ENCODE measurements at regions not wholly inside any gene's neighbourhood (a gene's known extent, or its start where the extent isn't known, plus 50 kb on each side); places are given as distances from the start of the nearest gene placed in this dataset.
"Not testable (repeated sequence)": the region's sequence is repeated elsewhere in the genome, so short reads cannot be mapped to it uniquely, and the experiment has no call there.

DNA sequence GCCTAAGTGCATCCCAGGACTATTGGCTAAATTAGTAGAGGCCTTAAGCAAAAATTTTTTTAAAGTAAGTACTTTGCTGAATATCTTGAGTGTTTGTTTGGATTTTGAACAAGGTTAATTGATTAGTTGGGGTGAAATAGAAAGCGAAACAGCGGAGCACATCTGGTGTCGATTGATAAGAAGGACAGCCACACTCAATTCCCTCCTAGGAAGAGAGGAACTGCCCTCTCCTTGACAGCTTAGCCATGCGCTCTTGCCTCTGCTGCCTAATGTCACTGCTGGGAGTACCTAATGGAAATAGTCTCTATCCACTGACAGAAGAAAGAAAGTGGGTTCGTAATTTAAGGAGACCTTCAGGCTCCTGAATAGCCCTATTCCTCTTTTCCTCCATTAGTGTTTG, 943.6 kb downstream of the DIPK2A start:
- DNase-seq (ENCODE audit: low read depth), result no peak

DNA sequence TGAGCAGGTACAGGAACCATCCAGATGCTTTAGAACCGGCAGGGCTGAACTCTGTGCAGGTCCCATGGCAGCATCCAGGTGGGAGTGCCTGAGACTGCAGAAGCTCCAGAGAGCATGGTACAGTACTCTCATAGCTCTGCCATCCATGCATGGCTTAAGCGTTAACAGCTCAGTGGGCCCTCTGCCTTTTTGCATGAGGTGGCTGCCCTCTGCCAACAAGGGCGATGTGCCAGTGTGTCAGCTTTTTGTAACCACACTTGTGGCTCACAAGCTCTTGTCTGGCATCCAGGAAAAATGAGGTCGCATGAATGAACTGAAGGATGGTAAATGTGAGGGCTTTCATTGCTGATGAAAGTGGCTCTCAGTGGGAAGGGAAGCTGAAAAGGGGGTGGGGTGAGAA, 950.1 kb downstream of the DIPK2A start:
- no peak for DNase-seq (ENCODE audit: low read depth)

DNA sequence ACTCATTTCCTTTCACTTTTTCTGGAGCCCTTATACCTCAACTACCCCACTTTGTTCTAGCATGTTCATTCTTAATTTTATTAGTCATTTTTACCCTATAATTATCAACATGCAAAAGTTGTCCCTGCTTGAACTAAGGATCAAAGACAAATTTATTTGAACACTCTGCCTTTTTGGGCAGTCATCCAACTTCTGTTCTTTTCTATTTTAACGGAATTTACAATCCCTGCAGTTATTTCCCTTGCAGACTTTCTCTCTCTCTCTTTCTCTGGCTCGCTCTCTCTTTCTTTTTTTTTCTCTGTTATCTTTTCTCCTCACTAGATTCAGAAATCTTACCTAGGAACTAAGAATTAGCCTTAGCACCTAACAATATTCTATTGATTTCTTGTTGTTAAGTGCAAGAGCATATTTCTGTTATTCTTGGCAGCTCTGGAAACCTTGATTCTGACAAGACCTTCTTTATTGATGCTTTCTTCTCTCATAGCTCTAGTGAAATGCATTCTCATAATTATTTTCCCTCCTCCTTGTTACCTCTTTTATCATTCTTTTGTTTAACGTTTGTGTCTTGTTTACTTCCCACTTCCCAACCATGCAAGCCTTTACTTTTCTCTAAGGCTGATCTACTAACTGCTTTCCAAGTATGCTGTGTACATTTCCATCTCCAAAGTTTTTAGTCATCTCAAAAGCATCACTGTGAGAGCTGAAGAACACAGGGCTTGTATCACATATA, 951.6 kb downstream of the DIPK2A start:
- no peak for DNase-seq (ENCODE audit: low read depth)

DNA sequence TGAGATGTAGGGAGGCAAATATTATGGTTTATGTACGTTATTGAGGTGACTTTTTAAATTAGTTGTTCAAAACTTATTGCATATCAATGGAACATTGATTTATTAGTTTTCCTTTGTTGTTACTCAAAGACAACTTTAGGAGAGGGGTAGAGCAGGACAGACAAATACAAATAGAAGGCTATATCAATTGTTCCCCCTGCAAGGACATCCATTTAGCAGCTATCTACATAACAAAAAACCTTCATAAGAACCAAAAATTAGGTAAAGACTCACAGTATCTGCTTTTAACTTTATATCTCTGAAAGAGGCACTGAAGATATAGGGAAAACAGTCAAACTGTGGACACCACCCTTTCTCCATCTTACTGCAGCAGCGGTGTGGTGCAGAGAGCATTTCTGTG, 958.8 kb downstream of the DIPK2A start:
- no peak for DNase-seq (ENCODE audit: low read depth)

DNA sequence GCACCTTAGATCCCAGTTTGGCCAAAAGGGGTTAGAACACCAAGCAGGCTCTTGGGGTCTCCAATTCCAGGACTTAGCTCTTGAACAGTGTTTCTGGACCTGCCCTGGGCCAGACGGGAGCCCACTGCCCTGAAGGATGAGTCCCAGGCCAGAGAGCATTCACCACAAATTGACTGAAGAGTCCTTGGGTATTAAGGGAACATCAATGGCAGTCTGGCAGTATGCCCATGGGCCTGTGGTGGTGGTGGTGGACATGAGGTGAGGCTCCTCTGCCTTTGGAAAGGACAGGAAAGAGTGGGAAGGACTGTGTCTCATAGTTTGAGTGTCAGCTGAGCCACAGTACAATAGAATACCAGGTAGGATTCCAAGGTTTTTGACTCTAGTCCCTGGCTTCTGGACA, 960.0 kb downstream of the DIPK2A start:
- no peak for DNase-seq (ENCODE audit: low read depth)

DNA sequence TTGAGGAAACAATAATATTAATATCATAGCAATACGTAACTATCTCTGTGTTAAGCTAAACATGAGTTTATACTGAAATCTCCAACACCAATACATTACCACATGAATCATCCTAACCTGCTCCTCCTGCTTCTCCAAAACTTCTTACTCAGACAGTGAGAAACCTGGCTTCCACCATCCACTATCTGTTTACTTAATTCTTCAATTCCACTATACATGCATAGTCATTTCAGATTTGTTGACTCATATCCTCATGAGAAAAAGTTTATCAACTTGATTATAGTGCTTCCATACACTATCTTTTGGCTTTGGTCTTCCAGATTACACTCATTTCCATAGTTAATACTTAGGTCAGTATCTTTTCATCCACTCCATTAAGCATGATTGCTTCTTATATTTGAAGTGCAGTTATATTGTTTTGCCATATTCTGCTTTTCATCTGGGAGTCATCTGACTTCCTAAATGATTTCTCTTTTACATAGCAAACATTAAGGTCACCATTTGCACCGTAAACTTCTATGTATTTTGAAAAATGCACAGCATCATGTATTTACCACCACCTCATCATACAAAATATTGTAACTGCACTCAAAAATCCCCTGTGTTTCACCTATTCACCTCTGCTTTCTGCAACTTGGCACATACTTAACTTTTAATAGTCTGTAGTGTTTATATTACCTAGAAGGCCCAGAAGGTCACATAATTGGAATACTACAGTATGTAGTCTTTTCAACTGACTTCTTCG, 970.6 kb downstream of the DIPK2A start:
- no peak for DNase-seq (ENCODE audit: low read depth)

DNA sequence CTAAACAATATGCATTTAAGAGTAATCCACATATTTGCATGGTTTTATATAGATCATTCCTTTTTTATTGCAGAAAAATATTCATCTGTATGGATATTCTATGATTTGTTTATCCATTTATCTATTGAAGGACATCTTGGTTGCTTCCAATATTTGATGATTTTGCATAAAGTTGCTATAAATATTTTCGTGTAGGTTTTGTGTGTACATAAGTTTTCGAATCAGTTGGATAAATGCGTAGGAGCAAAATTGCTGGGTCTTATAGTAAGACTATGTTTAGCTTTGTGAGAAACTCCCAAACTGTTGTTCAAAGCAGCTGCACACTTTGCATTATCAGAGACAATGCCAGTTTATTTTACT, 971.2 kb downstream of the DIPK2A start:
- no peak for DNase-seq (ENCODE audit: low read depth)

DNA sequence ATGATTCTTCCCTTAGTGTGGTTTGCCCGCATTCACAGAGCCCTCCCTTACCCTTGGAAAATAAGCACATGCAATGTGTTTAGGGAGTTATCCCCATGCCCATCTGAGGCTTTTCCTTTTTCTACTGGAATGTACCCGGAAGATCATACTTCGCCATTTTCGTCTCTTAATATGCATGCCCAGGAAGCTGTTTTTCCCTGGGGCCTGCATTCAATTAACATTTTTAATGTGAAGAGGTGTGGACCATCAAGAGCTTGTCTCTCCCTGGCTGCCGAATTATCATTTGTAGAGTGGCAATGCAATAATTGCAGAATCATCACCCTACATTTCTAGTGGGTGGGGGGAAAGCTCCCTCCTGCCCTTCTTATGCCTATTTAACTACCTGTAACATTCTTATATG, 976.3 kb downstream of the DIPK2A start:
- DNase-seq (ENCODE audit: low read depth), result no peak

DNA sequence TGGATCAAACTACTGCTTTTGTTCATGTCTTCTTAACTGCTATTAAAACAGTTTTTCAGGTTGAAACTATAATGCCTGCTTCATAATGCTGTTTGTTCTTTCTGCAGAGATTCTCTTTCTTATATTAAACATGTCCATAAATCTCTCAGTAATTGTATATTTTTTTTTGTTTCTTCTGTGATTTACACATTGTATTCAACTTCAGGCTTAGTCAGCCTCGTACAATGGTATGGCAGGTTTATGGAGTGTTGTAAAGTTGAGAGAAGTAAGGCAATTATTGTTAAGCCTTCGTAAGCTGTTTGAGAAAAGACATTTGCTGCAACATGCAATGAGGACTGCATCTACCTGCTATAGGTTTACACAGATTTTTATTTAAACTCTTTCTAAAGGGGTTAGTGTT, 977.1 kb downstream of the DIPK2A start:
- no peak for DNase-seq (ENCODE audit: low read depth)

DNA sequence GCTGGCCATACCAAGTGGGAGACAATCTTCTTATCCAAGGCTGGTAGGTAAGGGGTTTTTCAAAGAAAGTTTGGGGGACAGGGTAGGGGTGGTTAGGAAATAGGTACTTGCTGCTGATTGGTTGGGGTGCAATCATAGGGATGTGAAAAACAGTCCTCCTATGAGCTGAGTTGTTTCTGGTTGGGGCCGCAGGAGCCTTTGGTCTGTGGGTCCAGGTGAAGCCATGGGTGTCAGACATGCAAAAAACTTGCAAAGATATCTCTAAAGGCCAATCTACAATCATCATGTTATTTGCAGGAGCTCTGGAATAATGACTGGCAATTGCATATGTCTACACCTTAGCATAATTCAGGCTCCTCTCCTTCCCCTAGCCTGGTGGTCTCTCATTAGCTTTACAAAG, 982.3 kb downstream of the DIPK2A start:
- no peak for DNase-seq (ENCODE audit: low read depth)

DNA sequence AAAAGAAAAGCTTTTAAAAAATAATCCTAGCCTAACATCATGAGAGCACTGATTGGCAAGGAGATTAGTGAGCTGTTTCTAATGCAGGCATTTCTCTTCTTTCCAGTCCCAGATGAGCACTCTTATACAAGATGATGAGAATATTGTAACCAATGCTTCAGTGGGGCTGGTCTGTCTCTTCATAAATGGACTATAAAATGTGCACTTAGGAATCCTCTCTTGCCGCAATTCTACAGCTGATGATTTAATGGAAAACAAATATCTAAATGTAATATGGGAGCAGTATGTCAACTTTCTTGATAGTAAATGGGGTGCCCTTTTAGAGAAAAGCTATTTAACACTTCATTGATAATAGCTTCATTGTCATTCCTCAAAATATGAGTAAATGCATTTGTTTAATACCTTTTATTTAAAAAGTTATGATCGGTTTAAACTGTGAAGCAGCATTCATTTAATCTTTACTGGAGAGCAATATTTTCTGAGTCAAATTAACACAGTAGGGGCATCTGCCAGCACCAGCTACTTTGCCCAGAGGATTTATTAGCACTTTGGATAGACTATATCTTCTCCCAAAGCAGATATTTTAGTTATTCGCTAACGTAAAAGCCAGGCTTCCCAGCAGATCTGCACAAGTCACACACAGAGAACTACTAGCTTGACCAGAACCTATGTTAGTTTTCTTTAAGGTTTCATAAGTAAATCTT, 985.9 kb downstream of the DIPK2A start:
- DNase-seq (ENCODE audit: low read depth), result no peak

DNA sequence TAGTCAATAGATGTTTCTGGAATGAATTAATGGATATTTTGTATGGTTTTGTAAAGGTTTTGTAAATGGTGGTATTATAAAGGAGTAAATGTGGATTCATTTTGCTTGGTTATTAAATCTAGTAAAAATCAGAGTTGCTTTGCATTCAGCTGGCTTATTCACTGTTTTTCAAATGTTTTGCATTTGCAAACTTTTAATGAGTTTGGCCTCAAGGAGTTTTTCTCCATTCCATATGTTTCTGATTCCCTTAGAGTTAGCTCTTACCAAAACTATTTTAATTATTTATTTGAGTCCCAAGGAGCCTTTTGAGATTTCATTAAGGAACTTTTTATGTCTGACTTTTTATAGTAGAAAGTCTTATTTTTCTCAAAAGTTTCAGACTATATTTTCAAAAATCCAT, 992.2 kb downstream of the DIPK2A start:
- no peak for DNase-seq (ENCODE audit: low read depth)

DNA sequence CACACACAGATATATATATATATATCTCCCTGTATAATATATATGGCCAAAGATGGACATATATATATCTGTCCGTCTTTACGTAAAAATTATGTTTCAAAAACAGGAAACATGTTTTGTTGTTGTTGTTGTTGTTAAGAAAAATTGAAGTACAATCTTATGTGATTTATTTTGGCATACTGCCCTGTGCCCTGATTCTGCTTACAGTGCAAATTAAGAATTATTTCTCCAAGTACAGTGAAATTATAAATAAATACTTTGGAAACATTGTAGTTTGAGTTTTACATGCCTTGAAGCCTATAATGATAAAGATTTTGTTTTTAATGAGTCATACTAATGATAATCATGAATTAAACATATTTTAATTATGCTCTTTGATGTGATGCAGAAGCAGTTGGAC, 994.9 kb downstream of the DIPK2A start:
- DNase-seq (ENCODE audit: low read depth), result no peak

DNA sequence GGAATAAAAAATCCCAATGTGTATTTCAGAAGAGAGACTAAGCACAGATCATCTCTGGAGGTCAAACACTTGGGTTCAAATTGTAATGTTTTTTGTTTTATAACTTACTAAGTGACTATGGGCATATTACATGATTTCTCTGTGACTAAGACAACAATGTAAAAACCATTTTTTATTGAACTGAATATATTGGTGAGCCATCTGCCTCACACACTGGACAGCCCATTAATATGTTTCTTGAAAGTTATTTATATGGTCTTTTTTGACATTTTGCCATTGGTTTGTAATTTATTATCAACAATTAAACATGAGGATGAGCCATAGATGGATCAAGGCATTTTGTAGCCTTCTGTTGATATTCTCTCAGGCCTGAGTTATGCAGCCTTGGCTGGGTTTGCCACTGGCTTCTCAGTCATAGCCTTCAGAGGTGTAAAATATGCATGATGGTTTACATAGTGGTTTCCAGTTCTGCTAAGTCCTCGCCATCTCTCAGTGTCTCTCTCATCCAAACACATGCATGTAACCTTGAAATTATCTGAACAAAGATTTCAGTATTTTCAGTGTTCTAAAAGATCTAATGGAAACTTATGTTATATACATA, 997.2 kb downstream of the DIPK2A start:
- DNase-seq (ENCODE audit: low read depth), result no peak

DNA sequence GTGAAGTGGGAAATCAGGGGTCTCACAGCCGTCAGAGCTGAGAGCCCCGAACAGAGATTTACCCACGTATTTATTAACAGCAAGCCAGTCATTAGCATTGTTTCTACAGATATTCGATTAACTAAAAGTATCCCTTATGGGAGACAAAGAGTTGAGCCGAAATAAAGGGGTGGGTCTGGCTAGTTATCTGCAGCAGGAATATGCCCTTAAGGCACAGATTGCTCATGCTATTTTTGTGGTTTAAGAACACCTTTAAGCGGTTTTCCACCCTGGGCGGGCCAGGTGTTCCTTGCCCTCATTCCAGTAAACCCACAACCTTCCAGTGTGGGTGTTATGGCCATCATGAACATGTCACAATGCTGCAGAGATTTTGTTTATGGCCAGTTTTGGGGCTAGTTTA, 1012.9 kb downstream of the DIPK2A start:
- not testable (repeated sequence) for DNase-seq (ENCODE audit: low read depth)

DNA sequence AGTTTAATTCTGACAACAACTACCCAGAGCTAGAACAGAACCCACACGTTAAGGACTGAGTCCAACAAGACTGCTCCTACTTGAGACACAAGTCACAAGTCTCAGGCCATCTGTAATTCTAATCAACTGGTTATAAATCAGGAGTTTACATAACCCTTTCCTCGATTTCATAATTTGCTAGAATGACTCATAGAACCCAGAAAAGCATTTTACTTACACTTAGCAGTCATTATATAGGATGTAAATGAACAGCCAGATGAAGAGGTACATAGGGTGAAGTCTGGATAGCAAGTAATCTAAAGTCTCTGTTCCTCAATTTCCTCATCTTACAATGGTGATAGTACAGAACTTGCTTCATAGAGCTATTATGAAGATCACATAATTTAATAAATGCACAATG, 1018.2 kb downstream of the DIPK2A start:
- no peak for DNase-seq (ENCODE audit: low read depth)

DNA sequence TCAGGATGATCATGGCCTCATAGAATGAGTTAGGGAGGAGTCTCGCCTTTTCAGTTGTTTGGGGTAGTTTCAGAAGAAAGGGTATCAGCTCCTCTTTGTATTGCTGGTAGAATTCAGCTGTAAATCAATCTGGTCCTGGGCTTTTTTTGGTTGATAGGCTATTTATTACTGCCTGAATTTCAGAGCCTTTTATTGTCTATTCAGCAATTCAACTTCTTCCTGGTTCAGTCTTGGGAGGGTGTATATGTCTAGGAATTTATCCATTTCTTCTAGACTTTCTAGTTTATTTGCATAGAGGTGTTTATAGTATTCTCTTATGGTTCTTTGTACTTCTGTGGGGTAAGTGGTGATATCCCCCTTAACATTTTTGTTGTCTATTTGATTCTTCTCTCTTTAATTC, 1024.2 kb downstream of the DIPK2A start:
- no peak for DNase-seq (ENCODE audit: low read depth)

DNA sequence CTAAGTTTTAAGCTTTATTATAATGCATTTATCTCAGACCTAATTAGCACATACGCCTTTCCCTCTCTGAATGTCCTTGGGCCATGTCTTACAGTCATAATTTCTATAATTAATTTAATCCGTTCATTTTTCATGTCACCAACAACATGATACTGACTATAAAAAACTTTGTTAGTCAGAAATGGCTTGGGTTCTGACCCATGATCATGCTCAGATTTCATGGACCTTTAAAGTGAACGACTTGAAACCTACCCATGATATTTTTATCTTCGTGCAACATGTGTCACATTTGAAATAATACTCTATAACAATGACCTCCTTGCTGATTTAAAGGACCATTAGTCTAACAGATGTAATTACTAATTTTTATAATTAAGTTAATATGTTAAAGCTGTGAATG, 1033.8 kb downstream of the DIPK2A start:
- no peak for DNase-seq (ENCODE audit: low read depth)

DNA sequence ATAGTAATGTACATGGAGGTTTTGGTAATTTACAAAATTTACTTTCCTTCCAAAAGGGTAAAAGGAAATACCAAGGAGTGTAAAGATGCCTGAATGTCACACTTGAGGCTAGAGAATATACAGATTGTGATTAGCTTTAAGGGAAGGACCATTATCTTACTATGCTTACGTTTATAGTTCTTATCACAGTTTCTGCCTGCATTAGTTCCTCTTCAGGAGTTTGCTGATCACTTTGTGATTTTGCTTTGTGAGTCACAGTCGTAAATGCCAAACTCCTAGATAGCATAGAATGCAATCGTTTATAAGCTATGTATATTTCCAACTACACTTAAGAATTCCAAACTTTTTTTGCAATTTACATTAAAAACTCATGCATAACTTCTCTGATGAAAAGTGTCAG, 1034.6 kb downstream of the DIPK2A start:
- DNase-seq (ENCODE audit: low read depth), result no peak

DNA sequence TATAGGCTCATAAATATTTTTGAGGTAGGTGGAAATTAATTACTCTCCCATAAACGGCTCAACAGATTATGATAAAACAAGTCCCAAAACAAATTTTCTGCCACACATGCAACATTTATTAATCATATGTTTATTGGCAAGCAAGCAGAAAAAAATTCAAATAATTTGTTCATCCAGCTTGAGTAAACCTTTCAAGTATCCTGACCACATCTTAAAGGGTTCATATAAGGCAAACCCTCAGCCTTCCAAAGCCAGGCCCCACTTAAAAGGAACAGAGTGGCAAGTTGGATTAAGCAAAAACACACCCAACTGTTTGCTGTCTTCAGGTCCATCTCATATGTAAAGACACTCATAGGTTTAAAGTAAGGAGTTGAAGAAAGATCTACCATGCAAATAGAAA, 1042.3 kb downstream of the DIPK2A start:
- DNase-seq (ENCODE audit: low read depth), result no peak

DNA sequence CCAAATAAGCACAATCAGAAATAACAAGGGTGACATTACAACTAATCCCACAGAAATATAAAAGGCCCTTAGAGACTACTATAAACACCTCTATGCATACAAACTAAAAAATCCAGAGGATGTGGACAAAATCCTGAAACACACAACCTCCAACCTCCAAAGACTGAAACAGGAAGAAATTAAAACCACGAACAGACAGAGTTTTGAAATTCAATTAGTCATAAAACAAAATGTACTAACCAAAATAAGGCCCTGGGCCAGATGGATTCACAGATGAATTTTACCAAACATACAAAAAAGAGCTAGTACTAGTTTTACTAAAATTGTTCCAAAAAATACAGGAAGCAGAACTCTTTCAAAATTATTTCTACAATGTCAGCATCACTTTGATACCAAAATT, 1043.6 kb downstream of the DIPK2A start:
- DNase-seq (ENCODE audit: low read depth), result peak; percentile 70

DNA sequence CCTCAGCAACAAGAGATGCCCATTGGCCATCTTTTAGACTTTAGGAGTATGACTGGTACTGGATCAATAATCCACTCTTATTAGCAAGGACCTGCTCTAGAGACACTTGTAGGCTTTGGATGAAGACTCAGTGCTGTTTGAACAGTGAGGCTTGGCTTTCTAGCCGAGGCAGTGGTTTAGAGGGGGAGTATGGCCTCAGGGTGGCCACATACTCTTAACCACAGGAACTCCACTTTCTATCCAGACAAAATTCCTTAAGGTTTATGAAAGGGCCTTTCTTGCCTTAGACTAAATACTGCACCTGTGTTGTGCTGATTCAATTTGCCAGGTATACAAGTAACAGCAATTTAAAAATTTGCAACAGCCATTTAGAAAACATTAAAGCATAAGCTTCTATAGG, 1046.3 kb downstream of the DIPK2A start:
- peak; percentile 75 for DNase-seq (ENCODE audit: low read depth)

DNA sequence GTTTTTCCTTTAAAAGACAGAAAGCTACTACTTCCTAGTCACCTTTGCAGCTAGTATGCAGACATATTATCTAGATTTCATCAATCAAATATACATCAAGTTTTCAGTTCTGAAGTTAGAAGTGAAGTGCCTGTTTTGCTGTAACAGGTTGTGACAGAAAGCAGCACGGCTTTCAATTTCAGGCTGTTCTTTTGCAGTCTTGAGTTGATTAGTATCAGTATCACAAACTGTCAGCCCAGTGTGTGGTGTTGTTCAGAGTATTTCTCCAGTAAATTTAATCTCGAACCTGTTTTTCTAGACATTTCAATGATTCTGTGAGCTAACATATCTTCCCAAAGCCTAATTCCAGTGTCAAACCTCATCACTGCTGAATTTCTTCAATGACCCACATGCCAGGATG, 1050.8 kb downstream of the DIPK2A start:
- DNase-seq (ENCODE audit: low read depth), result no peak

Data from RPMI7951 (cell line).